NT2/D1 (cell line): ENCODE measurements at regions not wholly inside any gene's neighbourhood (a gene's known extent, or its start where the extent isn't known, plus 50 kb on each side); places are given as distances from the start of the nearest gene placed in this dataset.

Source experiments
- YY1 ChIP-seq: IDR thresholded peaks from 2 replicates; pipeline ENCODE4 v1.6.1; 2011; ENCODE audit not compliant: insufficient read length, insufficient read depth
- ZNF274 ChIP-seq: IDR thresholded peaks from 2 replicates; pipeline ENCODE4 v1.6.1; 2011; ENCODE audit warnings: mild to moderate bottlenecking, low read depth, low read length

GRCh38 chr2:175755169-175755568, 246.9 kb downstream of the LNPK start:
- no peak for TF ChIP-seq ZNF274
- no peak for TF ChIP-seq YY1
